ENCODE measurements at regions not wholly inside any gene's neighbourhood (a gene's known extent, or its start where the extent isn't known, plus 50 kb on each side); places are given as distances from the start of the nearest gene placed in this dataset.

DNA sequence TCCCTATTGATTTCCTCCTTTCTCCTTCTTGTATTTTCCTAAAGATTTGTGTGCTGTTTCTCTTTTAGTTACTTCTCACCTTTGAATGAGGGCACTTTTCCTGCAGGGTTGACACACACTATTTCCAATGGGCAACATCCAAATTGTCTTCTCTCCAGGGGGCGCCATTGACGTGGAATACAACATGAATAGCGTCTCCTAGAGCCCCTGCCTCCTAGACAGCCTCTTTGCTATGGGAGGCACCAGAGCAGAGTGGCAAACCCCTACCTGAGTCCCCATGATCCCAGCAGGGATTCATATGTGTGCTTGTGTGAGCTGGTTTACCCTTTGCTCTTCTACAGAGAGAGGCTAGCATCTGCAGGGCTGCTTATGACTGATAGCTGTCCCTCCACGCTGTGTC is 61.3 kb upstream of the ITSN2 start:
- TF ChIP-seq SIN3A (IDR thresholded peaks at IDR 0.05; ENCODE audit: low read depth) (no peak), RAD21 (IDR thresholded peaks at IDR 0.05; ENCODE audit: low read depth) (peak; percentile 94), POLR2A (IDR thresholded peaks at IDR 0.05; ENCODE audit: borderline replicate concordance, extremely low read depth, insufficient read depth, insufficient read length) (no peak)
